Activated naive CD4-positive, alpha-beta T cell treated with anti-CD3 and anti-CD28 coated beads, Interleukin-2, amount 50 U/mL, for 72 hours (primary cell): ENCODE measurements at regions not wholly inside any gene's neighbourhood (a gene's known extent, or its start where the extent isn't known, plus 50 kb on each side); places are given as distances from the start of the nearest gene placed in this dataset.
A peak's percentile ranks its signal among the peaks of the same experiment; 100 is the strongest.

ENCODE experiments used
- ATAC-seq, 2 donors: fragments of 150-1000 bp; cut with Tn5 transposase; 2 replicates each; pipeline ENCODE4 v1.10.0; 2021; ENCODE audit warnings: mild to moderate bottlenecking in 2 of 2, moderate library complexity in 2 of 2
- DNase-seq, 2 donors: peaks; one replicate each; pipeline ENCODE4 v3.0.0; 2021 to 2022; ENCODE audit warnings: low spot score in 2 of 2
- H3K27ac Mint-ChIP-seq, 2 donors: one replicate each; pipeline ENCODE4 v1.8.0; 2022; ENCODE audit warnings: mild to moderate bottlenecking in 2 of 2, mixed read lengths in 2 of 2
- H3K36me3 Mint-ChIP-seq, 2 donors: one replicate each; pipeline ENCODE4 v1.8.0; 2022; ENCODE audit warnings: mixed read lengths in 2 of 2
- H3K9me3 Mint-ChIP-seq, 2 donors: one replicate each; pipeline ENCODE4 v1.8.0; 2022; ENCODE audit warnings: mixed read lengths in 2 of 2

DNA sequence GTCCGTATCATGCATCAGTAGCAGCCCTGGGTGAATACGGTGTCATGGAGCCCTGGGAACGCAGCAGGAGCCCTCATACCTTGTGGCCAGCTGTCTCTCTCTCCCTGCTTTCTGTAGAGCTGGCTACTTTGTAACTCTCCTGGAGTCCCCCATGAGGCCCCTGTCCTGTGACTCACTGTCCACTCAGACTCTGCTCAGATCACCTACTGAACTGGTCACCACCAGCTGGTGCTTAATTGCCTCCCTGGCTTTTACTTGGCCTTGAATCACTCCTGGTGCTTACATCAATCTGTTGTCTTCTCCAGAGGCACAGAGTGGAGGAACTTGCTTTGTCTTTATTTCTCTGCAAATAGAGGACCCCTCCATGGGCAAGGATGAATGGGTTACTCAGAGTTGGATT, 172.7 kb downstream of the HRH4 start:
- no peaks in the 10 kb centered on the region for H3K36me3 Mint-ChIP-seq
- DNase-seq (no peak), ATAC-seq (no peak)
- no peak overlapping the region for H3K27ac Mint-ChIP-seq
- no peaks in the 10 kb centered on the region for H3K9me3 Mint-ChIP-seq

DNA sequence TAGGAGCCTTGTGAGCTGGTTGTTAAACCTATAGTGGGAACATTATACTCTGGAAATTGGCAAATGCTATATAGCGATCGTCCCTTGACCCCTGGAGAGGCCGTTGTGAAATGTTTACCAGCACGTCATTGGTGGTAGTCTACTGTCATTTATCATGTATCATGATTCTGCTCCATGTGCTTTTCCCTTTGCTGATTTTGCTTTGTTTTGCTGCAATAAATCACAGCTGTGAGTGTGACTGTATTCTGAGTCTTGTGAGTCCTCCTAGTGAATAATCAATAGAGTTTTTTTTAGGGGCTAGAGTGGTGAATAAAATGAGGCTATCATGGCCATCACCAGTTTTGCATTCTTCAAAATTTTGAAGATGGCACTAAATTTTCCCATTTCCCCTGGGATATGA, 189.1 kb downstream of the HRH4 start:
- Mint-ChIP-seq H3K27ac (no peak overlapping the region), H3K36me3 (no peaks in the 10 kb centered on the region), H3K9me3 (peaks cover 12 to 13% of the 10 kb centered on the region in 2 donors)
- DNase-seq (no peak), ATAC-seq (no peak)

DNA sequence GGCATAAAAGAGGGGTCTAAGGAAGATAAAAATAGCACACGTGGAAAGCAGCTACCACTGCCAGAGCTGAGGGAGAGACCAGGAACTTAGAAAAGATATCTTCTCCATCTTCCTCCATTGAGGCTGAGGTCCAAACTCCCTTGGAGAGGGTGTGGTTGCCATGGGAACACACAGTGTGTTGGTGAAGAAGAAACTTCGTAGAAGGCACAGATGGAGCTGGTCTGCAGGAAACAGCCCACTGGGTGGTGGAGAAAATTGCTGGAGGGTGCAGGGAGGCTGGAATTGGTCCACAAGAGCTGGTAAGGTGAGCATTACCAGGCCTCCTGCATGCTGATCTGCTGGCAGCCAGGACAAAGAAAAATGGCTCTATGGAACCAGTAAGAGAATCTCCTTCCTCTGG, 191.0 kb downstream of the HRH4 start:
- Mint-ChIP-seq H3K36me3 (no peaks in the 10 kb centered on the region), H3K9me3 (peaks cover 12 to 13% of the 10 kb centered on the region in 2 donors), H3K27ac (no peak overlapping the region)
- no peak for DNase-seq
- no peak for ATAC-seq

DNA sequence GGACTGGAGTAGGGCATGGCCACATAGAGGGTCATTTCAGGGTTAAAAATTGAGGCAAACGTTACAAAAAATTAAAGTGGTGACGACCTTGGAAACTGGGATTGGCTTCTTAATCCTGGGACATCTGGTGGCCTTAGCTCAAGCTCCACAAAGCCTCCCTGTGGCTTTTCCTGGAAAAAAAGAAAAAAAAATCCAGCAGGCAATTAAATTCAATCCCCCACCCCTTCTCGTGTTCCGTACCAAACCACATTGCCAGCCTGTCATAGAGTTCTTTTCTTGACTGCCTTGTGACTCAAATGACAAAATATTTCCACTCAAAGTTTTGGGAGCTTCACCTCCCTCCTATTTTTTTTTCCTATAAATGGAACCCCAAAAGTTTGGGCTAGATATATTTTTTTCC, 195.6 kb downstream of the HRH4 start:
- ATAC-seq = no peak
- Mint-ChIP-seq H3K36me3 (no peaks in the 10 kb centered on the region), H3K9me3 (peaks cover 10% of the 10 kb centered on the region in 2 donors), H3K27ac (no peak overlapping the region)
- no peak for DNase-seq

DNA sequence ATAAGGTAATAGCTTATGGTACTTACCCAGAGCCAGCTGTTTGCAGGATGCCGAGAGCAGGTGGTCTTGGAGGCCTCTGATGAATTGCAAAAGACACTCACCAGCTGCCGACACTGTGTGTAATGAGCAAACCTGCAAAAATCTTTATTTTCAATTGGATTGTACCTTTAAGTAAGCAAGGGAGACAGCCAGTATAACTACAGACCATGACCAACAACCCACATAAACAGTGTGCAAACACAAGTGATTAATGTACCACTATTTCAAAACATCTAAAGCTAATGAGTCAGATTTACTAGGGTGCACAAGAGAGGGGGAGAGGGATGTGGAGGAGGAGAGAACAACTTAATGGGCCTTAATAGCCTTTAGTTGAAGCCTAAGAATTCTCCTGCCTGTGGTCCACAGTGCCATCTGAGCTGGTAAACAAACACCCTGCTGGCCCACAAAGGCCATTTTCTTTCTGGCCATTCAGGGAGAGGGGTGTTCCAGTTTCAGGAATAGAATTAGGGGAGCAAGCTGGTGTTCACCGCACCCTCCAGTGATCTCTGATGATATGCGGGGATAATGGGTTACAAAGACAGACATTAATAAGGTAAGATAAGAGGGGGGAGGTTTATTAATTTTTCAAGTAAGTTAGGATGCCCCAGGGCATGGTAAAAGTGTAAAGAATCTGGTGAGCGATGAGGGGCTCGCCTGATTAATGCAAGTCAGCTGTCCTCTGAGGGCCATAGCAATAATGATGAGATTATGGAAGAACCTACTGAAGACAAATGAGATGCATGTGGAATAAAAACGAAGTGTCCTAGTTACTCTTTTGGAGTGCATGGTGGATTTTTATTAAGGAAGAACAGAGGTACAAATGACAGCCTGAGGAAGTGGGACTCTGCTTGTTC, 196.4 kb downstream of the HRH4 start:
- ATAC-seq (no peak), DNase-seq (no peak)
- H3K27ac Mint-ChIP-seq = no peak overlapping the region
- H3K36me3 Mint-ChIP-seq = no peaks in the 10 kb centered on the region
- peaks cover 2 to 3% of the 10 kb centered on the region in 2 donors for H3K9me3 Mint-ChIP-seq

DNA sequence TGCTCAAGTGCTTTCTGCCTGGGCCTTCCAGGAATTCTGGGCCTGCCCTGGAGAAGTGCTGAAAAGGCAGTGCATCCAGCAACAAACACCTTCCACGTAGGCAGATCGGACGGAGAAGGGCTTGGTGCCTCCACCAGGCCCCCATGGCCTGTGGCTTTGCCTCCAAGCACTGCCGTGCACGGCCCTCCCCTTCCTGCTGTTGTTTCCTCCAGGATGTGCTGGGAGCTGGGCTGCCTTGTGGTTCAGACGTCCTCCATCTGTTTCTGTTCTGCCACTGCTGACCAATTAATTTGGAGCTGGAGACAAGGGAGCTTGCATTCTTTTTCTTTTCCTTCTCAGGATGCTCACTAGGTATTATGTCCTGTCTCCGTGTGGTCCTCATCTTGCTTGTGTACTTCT, 197.0 kb downstream of the HRH4 start:
- Mint-ChIP-seq H3K27ac (no peak overlapping the region), H3K9me3 (no peaks in the 10 kb centered on the region), H3K36me3 (no peaks in the 10 kb centered on the region)
- DNase-seq (no peak), ATAC-seq (no peak)

DNA sequence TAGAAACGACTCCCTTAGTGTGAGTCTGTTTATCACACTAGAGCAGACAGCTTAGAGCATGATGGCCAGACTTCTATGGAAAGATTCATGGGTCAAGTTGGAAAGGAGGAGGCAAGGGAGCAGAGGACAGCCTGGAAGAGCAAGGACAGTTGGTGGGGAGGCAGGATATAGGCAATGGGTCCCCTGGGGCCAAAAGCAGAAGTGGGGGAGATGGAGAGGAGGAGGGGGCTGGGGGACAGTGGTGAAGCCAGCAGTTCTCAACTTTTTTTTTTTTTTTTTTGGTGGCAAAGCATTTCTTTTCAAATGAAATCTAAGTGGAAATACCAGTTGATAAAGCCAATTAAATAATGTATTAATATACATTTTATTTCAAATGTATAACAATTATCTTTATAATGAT, 197.9 kb downstream of the HRH4 start:
- no peak for DNase-seq
- Mint-ChIP-seq H3K27ac (no peak overlapping the region), H3K36me3 (peaks cover 0 to 4% of the 10 kb centered on the region in 2 donors), H3K9me3 (no peaks in the 10 kb centered on the region)
- ATAC-seq = no peak

DNA sequence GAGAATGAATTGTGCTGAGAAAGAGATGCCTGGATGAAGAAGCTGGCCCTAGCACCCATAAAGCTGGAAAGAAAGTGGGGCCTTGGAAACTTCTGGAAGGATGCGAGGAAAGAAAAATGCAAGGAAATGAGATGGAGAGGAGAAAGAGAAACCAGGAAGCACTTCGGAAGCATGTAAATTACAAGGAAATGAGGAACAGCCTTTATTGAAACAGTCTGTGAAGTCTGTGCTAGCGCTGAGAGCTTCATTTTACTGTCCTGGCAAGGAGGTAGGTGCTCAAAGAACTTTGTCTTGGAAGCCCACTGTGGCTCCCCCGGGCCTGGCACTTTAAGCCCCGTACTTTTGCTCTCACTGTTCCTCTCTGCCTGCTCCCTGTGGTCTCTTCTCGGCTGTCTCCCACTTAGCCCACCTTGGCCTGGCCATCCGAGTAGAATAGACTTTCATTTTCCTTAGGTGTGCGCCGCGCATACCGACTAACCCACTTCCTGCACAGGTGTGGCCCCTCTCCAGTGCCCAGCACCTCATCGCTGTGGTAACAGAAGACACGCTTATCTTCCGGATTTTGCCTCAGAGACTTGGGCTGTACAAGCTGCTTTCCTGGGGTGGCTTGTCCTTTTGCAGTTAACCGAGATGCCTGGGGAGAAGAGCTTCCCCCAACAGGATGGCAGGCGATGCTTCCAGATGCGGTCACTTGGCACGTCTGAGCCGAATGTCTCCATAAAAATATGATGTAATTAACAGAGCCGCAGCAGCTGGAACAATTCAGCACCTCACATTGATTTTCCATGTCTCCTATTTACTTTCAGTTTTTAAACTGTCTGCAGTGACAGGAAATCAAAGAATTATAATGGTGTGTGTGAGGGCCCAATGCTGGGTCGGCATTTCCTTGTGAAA, 199.6 kb downstream of the HRH4 start:
- DNase-seq (peak in 1 of 2 donors; percentile 12), ATAC-seq (peak; percentile 73 to 76)
- Mint-ChIP-seq H3K27ac (peak overlapping the region; percentile 72 to 82), H3K9me3 (no peaks in the 10 kb centered on the region), H3K36me3 (peaks cover 0 to 4% of the 10 kb centered on the region in 2 donors)

DNA sequence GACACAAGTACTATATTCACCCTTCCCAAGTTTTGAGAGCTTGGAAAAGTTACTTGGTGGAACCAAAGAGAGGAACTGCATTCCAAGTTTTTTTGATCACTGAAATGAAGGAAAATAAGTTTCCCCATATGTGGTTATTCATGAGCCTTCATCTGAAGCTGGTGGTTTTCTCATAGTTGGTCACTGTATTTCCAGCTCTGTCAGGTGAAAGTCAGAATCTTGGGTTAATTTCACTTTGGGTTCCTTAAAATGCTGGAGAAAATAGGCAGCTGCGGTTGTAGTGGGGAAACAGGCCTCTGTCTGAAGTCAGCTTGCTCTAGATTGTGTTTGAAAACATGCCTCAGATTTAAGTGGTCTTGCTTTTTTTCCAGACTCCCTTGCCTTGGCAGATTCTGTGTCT, 200.5 kb downstream of the HRH4 start:
- no peak overlapping the region for H3K27ac Mint-ChIP-seq
- ATAC-seq (no peak), DNase-seq (no peak)
- H3K9me3 Mint-ChIP-seq = no peaks in the 10 kb centered on the region
- peaks cover 0 to 4% of the 10 kb centered on the region in 2 donors for H3K36me3 Mint-ChIP-seq

DNA sequence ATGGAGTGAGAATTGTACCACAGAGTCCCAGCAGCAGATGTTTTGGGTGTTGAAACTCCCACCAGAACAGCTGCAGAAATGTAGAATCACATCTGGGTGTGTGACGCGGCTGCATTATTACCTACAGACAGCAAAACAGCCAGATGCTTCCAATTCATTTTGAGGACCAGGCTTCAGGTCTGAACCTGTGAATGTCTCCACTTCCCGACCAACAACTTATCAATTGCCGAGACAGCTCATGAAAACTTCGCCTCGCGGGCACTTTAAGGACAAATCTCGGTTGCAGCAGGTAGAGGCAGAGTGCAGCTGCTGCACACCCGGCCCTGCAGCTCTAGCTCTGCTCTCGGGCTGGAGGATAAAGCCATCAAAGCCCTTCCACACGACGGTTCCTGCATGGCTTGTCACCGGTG, 202.0 kb downstream of the HRH4 start:
- Mint-ChIP-seq H3K27ac (no peak overlapping the region), H3K9me3 (no peaks in the 10 kb centered on the region), H3K36me3 (peaks cover 0 to 4% of the 10 kb centered on the region in 2 donors)
- ATAC-seq (no peak), DNase-seq (no peak)

DNA sequence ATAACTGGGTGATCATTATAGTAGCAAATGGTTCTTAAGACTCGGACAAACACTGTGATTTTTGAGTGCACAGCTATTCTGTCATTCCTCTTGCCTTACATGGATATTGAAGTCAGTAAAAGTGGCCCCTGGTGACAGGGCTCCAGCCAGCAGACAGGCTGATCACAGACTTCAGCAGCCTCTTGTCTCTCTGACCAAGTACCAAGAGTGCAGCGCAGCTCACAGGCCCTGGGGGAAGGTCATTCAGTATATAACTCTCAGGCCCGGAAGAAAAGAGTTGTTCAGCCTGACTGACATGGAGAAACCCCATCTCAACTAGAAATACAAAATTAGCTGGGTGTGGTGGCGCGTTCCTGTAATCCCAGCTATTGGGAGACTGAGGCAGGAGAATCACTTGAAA, 202.6 kb downstream of the HRH4 start:
- no peak for DNase-seq
- peaks cover 0 to 4% of the 10 kb centered on the region in 2 donors for H3K36me3 Mint-ChIP-seq
- no peak for ATAC-seq
- no peaks in the 10 kb centered on the region for H3K9me3 Mint-ChIP-seq
- H3K27ac Mint-ChIP-seq = no peak overlapping the region

DNA sequence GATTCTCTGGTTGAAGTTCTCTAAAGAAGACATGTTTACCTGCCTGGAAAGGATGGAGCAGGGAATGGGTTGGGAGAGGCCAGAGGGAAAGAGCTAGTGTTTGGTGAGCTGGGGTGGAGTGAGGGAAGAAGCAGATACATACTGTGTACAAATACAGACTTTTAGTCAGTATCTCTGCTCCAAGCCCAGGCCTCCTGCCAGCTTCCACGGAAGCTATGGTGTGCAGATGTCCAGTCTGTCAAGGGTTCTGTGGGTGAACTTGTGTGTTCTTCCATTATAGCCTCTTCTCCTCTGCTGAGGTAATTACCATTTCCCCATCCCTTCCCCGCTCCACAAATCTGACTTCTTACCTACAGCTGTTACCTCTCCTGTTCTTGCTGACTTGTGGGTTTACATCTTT, 208.6 kb downstream of the HRH4 start:
- no peak for DNase-seq
- no peak for ATAC-seq
- no peaks in the 10 kb centered on the region for H3K36me3 Mint-ChIP-seq
- no peaks in the 10 kb centered on the region for H3K9me3 Mint-ChIP-seq
- H3K27ac Mint-ChIP-seq = no peak overlapping the region

DNA sequence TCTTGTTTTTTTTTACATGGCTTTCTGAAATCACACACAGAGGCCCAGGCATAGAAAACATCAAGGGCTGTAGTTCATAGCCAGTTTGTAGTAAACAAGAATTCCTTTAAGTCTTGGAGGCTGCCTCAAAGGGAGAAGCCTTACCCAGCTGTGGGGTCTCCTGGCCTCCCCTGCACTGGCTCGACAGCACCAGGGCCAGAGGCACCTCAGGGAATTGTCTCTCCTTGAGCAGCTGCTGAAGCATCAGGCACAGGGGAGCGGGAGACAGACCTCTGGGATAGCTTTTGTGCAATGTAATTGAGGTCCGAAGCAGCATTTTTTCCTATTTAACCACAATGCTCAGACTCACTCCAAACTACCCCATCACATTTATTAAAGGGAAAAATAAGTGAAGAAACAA, 209.1 kb downstream of the HRH4 start:
- no peaks in the 10 kb centered on the region for H3K36me3 Mint-ChIP-seq

DNA sequence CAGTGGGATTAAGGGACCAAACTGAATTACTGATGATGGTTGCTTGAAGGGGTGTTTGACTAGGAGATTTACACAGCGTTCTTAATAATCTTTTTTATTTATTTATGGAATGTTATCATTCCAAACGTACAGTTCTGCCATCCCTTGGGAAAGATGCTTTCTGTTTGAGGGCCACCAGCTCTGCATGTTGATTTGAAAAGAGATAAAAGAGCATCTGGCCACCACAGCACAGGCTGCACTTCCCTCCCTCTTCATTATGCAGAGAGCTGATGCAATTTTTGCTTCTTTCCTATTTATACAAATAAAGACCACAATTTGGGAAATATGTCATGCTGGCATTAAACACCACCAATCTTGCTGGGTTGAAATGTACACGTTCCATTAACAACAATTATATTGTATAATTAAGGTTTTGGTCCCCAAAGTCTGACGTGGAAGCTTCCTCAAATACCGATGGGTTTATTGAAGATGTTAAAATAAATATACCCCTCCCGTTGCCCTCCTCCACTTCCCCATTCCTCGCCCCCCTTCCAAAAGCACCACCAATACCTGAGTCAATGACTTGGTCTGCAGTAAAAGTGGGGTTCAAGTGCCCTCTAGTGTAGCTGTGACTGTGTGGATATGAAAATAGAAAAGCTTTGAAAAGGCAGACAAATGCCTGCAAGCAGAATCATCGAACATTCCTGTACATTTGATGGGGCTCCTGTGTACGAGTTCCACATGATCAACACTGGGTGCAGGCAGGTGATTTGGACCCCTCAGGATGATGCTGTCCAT, 211.9 kb downstream of the HRH4 start:
- no peaks in the 10 kb centered on the region for H3K9me3 Mint-ChIP-seq
- H3K36me3 Mint-ChIP-seq = no peaks in the 10 kb centered on the region
- H3K27ac Mint-ChIP-seq = no peak overlapping the region
- no peak for ATAC-seq
- DNase-seq = no peak

More for the DNA sequence above, 209.1 kb downstream of the HRH4 start:
- ATAC-seq (no peak), DNase-seq (no peak)
- no peak overlapping the region for H3K27ac Mint-ChIP-seq
- H3K9me3 Mint-ChIP-seq = no peaks in the 10 kb centered on the region

DNA sequence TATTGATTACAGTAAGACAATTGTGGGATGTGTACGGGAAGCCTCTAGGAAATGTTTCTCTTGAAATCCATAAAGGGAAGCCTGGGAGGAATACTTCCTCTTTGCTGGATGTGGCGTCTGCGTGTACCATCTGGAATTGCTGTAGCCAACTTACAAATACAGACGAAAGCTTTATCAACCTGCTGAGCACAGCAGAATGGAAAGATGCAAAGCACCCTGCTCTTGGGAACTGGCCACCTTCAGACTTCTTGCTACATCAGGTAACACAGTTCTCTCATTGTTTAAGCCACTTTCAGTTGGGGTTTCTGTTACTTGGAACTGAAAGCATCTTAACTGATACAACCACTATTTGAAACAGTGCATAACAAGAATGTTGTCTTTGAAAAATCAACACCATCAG, 213.8 kb downstream of the HRH4 start:
- no peak overlapping the region for H3K27ac Mint-ChIP-seq
- DNase-seq (no peak), ATAC-seq (peak; percentile 22 to 52)
- H3K9me3 Mint-ChIP-seq = no peaks in the 10 kb centered on the region
- no peaks in the 10 kb centered on the region for H3K36me3 Mint-ChIP-seq

DNA sequence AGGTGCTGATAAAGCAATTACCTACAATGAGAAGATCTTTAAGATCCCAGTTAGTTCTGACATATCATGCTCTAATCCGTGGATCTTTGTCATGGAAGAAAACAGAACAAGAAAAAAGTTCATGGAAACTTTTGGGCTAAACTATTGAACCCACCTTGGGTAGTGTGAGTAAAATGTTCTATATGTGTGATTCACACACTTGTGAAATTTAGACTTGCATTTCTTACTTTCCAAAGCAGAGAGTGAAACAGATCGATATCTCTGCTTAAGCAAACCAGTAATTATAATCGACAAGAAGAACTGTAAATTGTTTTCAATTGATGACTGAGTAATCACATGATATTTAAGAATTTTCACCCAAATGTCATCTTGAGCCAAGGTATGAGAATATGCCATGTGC, 214.2 kb downstream of the HRH4 start:
- Mint-ChIP-seq H3K36me3 (no peaks in the 10 kb centered on the region), H3K27ac (no peak overlapping the region), H3K9me3 (no peaks in the 10 kb centered on the region)
- ATAC-seq (peak; percentile 45 to 76), DNase-seq (no peak)

DNA sequence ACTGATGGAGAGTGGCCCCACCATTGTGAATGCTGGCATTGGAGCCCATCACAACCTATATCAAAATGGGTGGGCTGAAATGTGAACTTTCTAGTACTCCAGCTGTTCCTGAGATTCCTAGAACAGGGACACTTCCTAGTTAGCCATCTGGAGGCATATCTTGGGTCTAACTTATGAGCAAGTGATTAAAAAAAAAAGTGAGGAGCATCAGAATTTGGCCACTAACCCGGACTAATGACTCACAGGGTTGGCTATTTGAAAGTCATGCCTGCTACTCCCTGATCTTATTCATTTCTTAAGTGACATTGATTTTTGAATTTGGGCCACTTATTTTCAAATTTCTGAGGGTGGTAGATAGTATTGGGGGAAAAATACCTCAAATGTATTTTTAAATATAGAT, 216.6 kb downstream of the HRH4 start:
- H3K27ac Mint-ChIP-seq = no peak overlapping the region
- DNase-seq (no peak), ATAC-seq (no peak)
- peaks cover 0 to 5% of the 10 kb centered on the region in 2 donors for H3K9me3 Mint-ChIP-seq
- H3K36me3 Mint-ChIP-seq = no peaks in the 10 kb centered on the region
